ENCODE measurements at regions not wholly inside any gene's neighbourhood (a gene's known extent, or its start where the extent isn't known, plus 50 kb on each side); places are given as distances from the start of the nearest gene placed in this dataset.
"Not testable (repeated sequence)": the region's sequence is repeated elsewhere in the genome, so short reads cannot be mapped to it uniquely, and the experiment has no call there.

- DNase-seq (ENCODE audit: low spot score): no peak
These were observed 366.0 kb upstream of the CCL2 start for GRCh38 chr17:33889040-33889439.

GRCh38 chr17:33889766-33890165 lies 365.3 kb upstream of the CCL2 start:
- no peak for DNase-seq (ENCODE audit: low spot score)
- no peak for FAIRE-seq

More at GRCh38 chr17:33889040-33889439, 366.0 kb upstream of the CCL2 start:
- FAIRE-seq: no peak

GRCh38 chr17:33892717-33893591 lies 362.1 kb upstream of the CCL2 start:
- DNase-seq (ENCODE audit: low spot score): no peak
- FAIRE-seq: no peak

- no peak for FAIRE-seq
- no peak for DNase-seq (ENCODE audit: low spot score)
These were observed 359.6 kb upstream of the CCL2 start for GRCh38 chr17:33895491-33895890.

- no peak for FAIRE-seq
- DNase-seq (ENCODE audit: low spot score): no peak
These were observed 358.8 kb upstream of the CCL2 start for GRCh38 chr17:33896263-33896662.

- DNase-seq (ENCODE audit: low spot score) (no peak), FAIRE-seq (no peak)
These were observed 354.0 kb upstream of the CCL2 start for GRCh38 chr17:33901085-33901484.

- DNase-seq (ENCODE audit: low spot score) (no peak), FAIRE-seq (no peak)
These were observed 352.1 kb upstream of the CCL2 start for GRCh38 chr17:33902901-33903449.

GRCh38 chr17:33904476-33904875 lies 350.6 kb upstream of the CCL2 start:
- FAIRE-seq (no peak), DNase-seq (ENCODE audit: low spot score) (no peak)

GRCh38 chr17:33905338-33905800 lies 349.7 kb upstream of the CCL2 start:
- FAIRE-seq (no peak), DNase-seq (ENCODE audit: low spot score) (no peak)

GRCh38 chr17:33908363-33909064 lies 346.6 kb upstream of the CCL2 start:
- DNase-seq (ENCODE audit: low spot score) (no peak), FAIRE-seq (no peak)

GRCh38 chr17:33910200-33910857 lies 344.8 kb upstream of the CCL2 start:
- DNase-seq (ENCODE audit: low spot score) (no peak), FAIRE-seq (no peak)

- DNase-seq (ENCODE audit: low spot score) (no peak), FAIRE-seq (no peak)
These were observed 341.0 kb upstream of the CCL2 start for GRCh38 chr17:33914125-33914524.

GRCh38 chr17:33922971-33923370 lies 332.1 kb upstream of the CCL2 start:
- no peak for DNase-seq (ENCODE audit: low spot score)
- FAIRE-seq: no peak

GRCh38 chr17:33924104-33924503 lies 331.0 kb upstream of the CCL2 start:
- no peak for DNase-seq (ENCODE audit: low spot score)
- FAIRE-seq: no peak

GRCh38 chr17:33925649-33926048 lies 329.4 kb upstream of the CCL2 start:
- FAIRE-seq (no peak), DNase-seq (ENCODE audit: low spot score) (no peak)

GRCh38 chr17:33927732-33928133 lies 327.4 kb upstream of the CCL2 start:
- DNase-seq (ENCODE audit: low spot score) (peak; percentile 40), FAIRE-seq (no peak)

GRCh38 chr17:33929181-33929724 lies 325.8 kb upstream of the CCL2 start:
- no peak for FAIRE-seq
- DNase-seq (ENCODE audit: low spot score): no peak

- not testable (repeated sequence) for DNase-seq (ENCODE audit: low spot score); FAIRE-seq
These were observed 323.8 kb upstream of the CCL2 start for GRCh38 chr17:33931148-33931814.

- FAIRE-seq: no peak
- DNase-seq (ENCODE audit: low spot score): no peak
These were observed 322.1 kb upstream of the CCL2 start for GRCh38 chr17:33932996-33933395.

- DNase-seq (ENCODE audit: low spot score): no peak
- no peak for FAIRE-seq
These were observed 321.5 kb upstream of the CCL2 start for GRCh38 chr17:33933576-33933975.

- FAIRE-seq: no peak
- no peak for DNase-seq (ENCODE audit: low spot score)
These were observed 320.4 kb upstream of the CCL2 start for GRCh38 chr17:33934696-33935095.

Measured in urothelium cell line (cell line).